ENCODE measurements at regions not wholly inside any gene's neighbourhood (a gene's known extent, or its start where the extent isn't known, plus 50 kb on each side); places are given as distances from the start of the nearest gene placed in this dataset.

DNA sequence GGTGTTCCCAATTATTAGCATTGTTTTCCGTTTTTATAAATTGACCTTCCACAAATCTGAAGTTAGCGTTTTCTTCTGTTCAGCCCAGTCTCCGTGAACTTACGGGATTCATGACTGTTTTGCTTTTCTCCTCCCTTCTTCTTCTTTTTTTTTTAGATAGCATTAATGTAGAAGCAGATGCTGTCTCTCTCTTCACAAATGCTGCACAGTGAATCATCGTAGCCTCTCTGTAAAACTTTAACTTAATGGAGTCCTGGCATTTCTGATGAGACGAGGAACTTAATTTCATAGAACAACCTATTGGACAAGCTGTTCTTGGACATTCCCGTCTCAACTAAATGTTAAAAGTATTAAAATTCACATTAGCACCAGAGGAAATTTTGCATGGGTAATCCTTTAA is 138.0 kb upstream of the EEF1E1 start:
- no peak overlapping the region for H3K4me3 ChIP-seq (replicated peaks; ENCODE audit: low read depth, low read length)
- DNase-seq (ENCODE audit: low read depth) = no peak
- TF ChIP-seq CTCF (IDR thresholded peaks at IDR 0.05; ENCODE audit: low read length, missing control alignments) = no peak

DNA sequence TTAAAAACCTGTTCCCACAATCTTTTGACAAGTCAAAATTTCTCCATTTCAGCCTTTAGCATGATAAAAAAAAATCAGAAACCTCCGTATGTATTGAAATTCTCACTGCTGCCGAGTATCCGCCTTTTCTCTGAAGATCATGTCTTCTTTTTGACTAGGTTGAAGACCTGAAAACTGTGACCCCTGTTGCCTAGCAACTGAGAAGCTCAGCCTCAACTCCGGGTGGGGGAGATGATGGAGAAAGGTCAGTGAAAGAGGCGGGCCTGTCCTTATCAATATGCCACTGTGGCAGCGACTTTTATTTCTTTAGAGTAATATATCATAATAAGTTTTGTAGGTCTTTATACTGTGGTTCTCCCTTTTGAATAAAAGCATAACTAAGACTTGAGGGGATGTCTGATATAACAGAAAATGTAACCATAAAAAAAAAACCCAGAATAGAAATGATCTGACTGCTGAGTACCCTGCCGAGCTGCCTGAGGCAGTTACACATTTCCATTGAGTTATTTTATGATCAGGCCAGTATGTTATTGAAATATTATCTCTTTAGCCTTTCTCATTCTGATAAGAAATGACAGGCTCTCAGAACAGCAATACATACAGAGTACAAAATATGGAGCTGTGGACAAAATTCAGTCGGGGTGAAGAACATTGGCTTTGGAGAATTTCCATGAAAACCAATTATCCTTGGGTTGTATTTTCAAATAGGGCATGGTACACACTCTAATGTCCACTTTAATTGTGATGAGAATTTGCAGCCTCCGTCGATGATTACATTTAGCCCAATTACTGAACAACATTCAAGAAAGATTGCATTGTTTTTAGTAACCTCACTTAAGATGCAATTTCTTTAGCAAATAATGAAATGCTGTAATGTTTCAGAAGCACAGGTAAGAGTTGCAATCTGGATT is 136.7 kb upstream of the EEF1E1 start:
- no peak for TF ChIP-seq CTCF (IDR thresholded peaks at IDR 0.05; ENCODE audit: low read length, missing control alignments)
- H3K4me3 ChIP-seq (replicated peaks; ENCODE audit: low read depth, low read length) = no peak overlapping the region
- no peak for DNase-seq (ENCODE audit: low read depth)

GRCh38 chr6:8237668-8238067 is 135.3 kb upstream of the EEF1E1 start:
- no peak for TF ChIP-seq CTCF (IDR thresholded peaks at IDR 0.05; ENCODE audit: low read length, missing control alignments)
- no peak for DNase-seq (ENCODE audit: low read depth)
- H3K4me3 ChIP-seq (replicated peaks; ENCODE audit: low read depth, low read length) = no peak overlapping the region

GRCh38 chr6:8236956-8237355 is 134.6 kb upstream of the EEF1E1 start:
- DNase-seq (ENCODE audit: low read depth) = no peak
- H3K4me3 ChIP-seq (replicated peaks; ENCODE audit: low read depth, low read length) = no peak overlapping the region
- no peak for TF ChIP-seq CTCF (IDR thresholded peaks at IDR 0.05; ENCODE audit: low read length, missing control alignments)

- no peak for DNase-seq (ENCODE audit: low read depth)
- no peak overlapping the region for H3K4me3 ChIP-seq (replicated peaks; ENCODE audit: low read depth, low read length)
- TF ChIP-seq CTCF (IDR thresholded peaks at IDR 0.05; ENCODE audit: low read length, missing control alignments) = no peak
These were observed 132.0 kb upstream of the EEF1E1 start for GRCh38 chr6:8234321-8234720.

DNA sequence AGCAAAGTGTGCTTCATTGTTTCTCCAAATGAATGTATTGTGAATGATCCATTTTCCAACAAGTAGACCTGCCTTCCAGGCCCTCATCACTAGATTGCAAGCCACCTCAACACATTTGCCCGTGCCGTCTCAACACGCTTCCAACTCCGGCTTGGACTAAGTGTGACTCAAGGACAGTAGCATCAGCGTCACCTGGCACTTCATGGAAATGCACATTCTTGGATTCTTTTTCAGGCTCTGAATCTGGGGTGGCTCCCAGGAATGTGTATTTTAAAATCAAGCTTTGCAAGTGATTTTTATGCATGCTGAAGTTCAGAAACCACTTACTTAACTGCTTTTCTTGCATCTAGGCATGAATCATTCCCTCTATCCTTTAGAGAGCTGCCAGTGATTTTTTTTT is 129.6 kb upstream of the EEF1E1 start:
- H3K4me3 ChIP-seq (replicated peaks; ENCODE audit: low read depth, low read length) = no peak overlapping the region
- TF ChIP-seq CTCF (IDR thresholded peaks at IDR 0.05; ENCODE audit: low read length, missing control alignments) = no peak
- DNase-seq (ENCODE audit: low read depth) = no peak

Data from fibroblast of pulmonary artery (primary cell).